B cell (primary cell): ENCODE measurements at regions not wholly inside any gene's neighbourhood (a gene's known extent, or its start where the extent isn't known, plus 50 kb on each side); places are given as distances from the start of the nearest gene placed in this dataset.
"Not testable (repeated sequence)": the region's sequence is repeated elsewhere in the genome, so short reads cannot be mapped to it uniquely, and the experiment has no call there.

Experiments
- ATAC-seq: fragments of 200-7000 bp; cut with Tn5 transposase; one replicate; pipeline ENCODE4 v1.10.0; 2021; ENCODE audit warnings: low read depth, mild to moderate bottlenecking, moderate number of reproducible peaks, moderate library complexity
- CTCF ChIA-PET: fragments of 350-600 bp; sonication (Branson Sonifier 250); formaldehyde crosslinking; loops from one replicate; lab custom pipeline; 2021; ENCODE audit warnings: antibody characterized with exemption, inconsistent platforms; lab: Charles Lee
- POLR2A ChIA-PET: fragments of 350-600 bp; sonication (Branson Sonifier 250); formaldehyde crosslinking; loops from one replicate; lab custom pipeline; 2021; ENCODE audit warnings: antibody characterized with exemption; lab: Charles Lee
- DNase-seq: peaks from one replicate; pipeline ENCODE4 v3.0.0; 2013
- H2AFZ ChIP-seq: 2 replicates; pipeline ENCODE4 v1.6.1; 2012; ENCODE audit warnings: mild to moderate bottlenecking, low read depth, low read length; ENCODE audit not compliant: insufficient read depth, poor library complexity, severe bottlenecking
- H3K27ac ChIP-seq, 2 donors: 1 replicate in 1 of 2; 2 replicates in 1 of 2; pipeline ENCODE4 v1.5.1; 2012 to 2013; ENCODE audit warnings: low read length in 2 of 2, mild to moderate bottlenecking in 2 of 2, moderate library complexity in 1 of 2
- H3K27me3 ChIP-seq, 4 experiments: fragments of 200-600 bp in 1 of 4; sonication (generic) in 1 of 4; replicated peaks in 1 of 4; 1 replicate in 2 of 4; 2 replicates in 2 of 4; pipeline versions ENCODE4 v1.6.1 to v1.7.0; 2013 to 2016; ENCODE audit warnings: low read length in 3 of 4, mild to moderate bottlenecking in 2 of 4, mixed read lengths in 1 of 4, moderate library complexity in 1 of 4; ENCODE audit not compliant: insufficient read depth in 4 of 4, control insufficient read depth in 3 of 4; ENCODE audit errors: control extremely low read depth in 1 of 4
- H3K36me3 ChIP-seq, 2 experiments: replicated peaks in 1 of 2; 1 replicate in 1 of 2; 2 replicates in 1 of 2; pipeline versions ENCODE4 v1.6.1 to v1.7.1; 2013; ENCODE audit warnings: low read length in 1 of 2; ENCODE audit not compliant: insufficient read depth in 2 of 2, control insufficient read depth in 1 of 2; ENCODE audit errors: control extremely low read depth in 1 of 2, extremely low read depth in 1 of 2
- H3K4me1 ChIP-seq, 2 donors: fragments of 200-600 bp in 1 of 2; sonication (generic) in 1 of 2; 1 replicate in 1 of 2; 2 replicates in 1 of 2; pipeline versions ENCODE4 v1.5.1 to v1.6.1; 2013 to 2017; ENCODE audit warnings: low read length in 2 of 2; ENCODE audit not compliant: control insufficient read depth in 2 of 2, insufficient read depth in 2 of 2
- H3K4me2 ChIP-seq: replicated peaks from 2 replicates; pipeline ENCODE3; 2012; ENCODE audit warnings: mild to moderate bottlenecking, low read depth, low read length; ENCODE audit not compliant: poor library complexity, severe bottlenecking
- H3K4me3 ChIP-seq, 5 experiments: fragments of 200-600 bp in 1 of 5; sonication (generic) in 1 of 5; 1 replicate in 3 of 5; 2 replicates in 2 of 5; pipeline versions ENCODE4 v1.5.1 to v1.7.0; 2011 to 2016; ENCODE audit warnings: low read length in 4 of 5, mild to moderate bottlenecking in 4 of 5, low read depth in 2 of 5, control low read depth in 1 of 5, moderate library complexity in 1 of 5; ENCODE audit not compliant: insufficient read depth in 1 of 5; ENCODE audit errors: control extremely low read depth in 1 of 5, extremely low read depth in 1 of 5
- H3K79me2 ChIP-seq: fragments of 200-600 bp; sonication (generic); one replicate; pipeline ENCODE4 v1.6.0; 2016; ENCODE audit warnings: low read length; ENCODE audit not compliant: control insufficient read depth, insufficient read depth
- H3K9ac ChIP-seq: fragments of 200-600 bp; sonication (generic); 2 replicates; pipeline ENCODE4 v1.6.1; 2017; ENCODE audit warnings: mild to moderate bottlenecking, low read length, moderate library complexity
- H3K9me3 ChIP-seq, 3 donors: one replicate each; pipeline versions ENCODE4 v1.6.1 to v1.7.1; 2013; ENCODE audit warnings: low read length in 2 of 3; ENCODE audit not compliant: control insufficient read depth in 2 of 3, insufficient read depth in 1 of 3; ENCODE audit errors: control extremely low read depth in 1 of 3
- H4K20me1 ChIP-seq: 2 replicates; pipeline ENCODE4 v1.6.0; 2012; ENCODE audit warnings: mild to moderate bottlenecking, low read length; ENCODE audit not compliant: insufficient read depth, control insufficient read depth, poor library complexity, severe bottlenecking
- H3K27ac Mint-ChIP-seq: one replicate; pipeline ENCODE4 v1.8.0; 2021; ENCODE audit warnings: mixed read lengths
- H3K27me3 Mint-ChIP-seq: one replicate; pipeline ENCODE4 v1.8.0; 2021; ENCODE audit warnings: mixed read lengths
- H3K4me1 Mint-ChIP-seq: one replicate; pipeline ENCODE4 v1.8.0; 2021; ENCODE audit warnings: mixed read lengths
- H3K4me3 Mint-ChIP-seq: one replicate; pipeline ENCODE4 v1.8.0; 2021; ENCODE audit warnings: mixed read lengths
- H3K9me3 Mint-ChIP-seq: one replicate; pipeline ENCODE4 v1.8.0; 2022; ENCODE audit warnings: mixed read lengths; ENCODE audit not compliant: insufficient read depth
- CTCF ChIP-seq: fragments of 200-600 bp; IDR thresholded peaks from one replicate; pipeline ENCODE4 v1.8.0; 2022; ENCODE audit warnings: antibody characterized with exemption, mild to moderate bottlenecking
- EZH2 ChIP-seq: IDR thresholded peaks from 2 replicates; pipeline ENCODE4 v1.6.1; 2012; ENCODE audit warnings: borderline replicate concordance, low read depth, mild to moderate bottlenecking, moderate library complexity, low read length; ENCODE audit not compliant: insufficient read depth, poor library complexity, severe bottlenecking
- WGBS: methylation state at CpG from one replicate; pipeline ENCODE4 v1.1.5; 2013; ENCODE audit warnings: missing lambda C conversion rate; ENCODE audit not compliant: insufficient coverage; 5-methylcytosine and 5-hydroxymethylcytosine counted together
- intact Hi-C: fragments of 100-400 bp; cut with micrococcal nuclease; formaldehyde crosslinking; loops from one replicate; pipeline ENCODE4 v1.10.0; 2022

GRCh38 chr3:88744896-88745295 is 362.5 kb upstream of the EPHA3 start:
- H3K27ac ChIP-seq: no peak overlapping the region
- POLR2A ChIA-PET: no interaction called here
- H3K4me2 ChIP-seq: no peak overlapping the region
- H3K36me3 ChIP-seq: no peaks in the 10 kb centered on the region
- WGBS: no CpG with 5 or more reads among the region's 1 CpG
- no peak for TF ChIP-seq EZH2
- TF ChIP-seq CTCF: no peak
- Mint-ChIP-seq H3K27ac (no peak overlapping the region), H3K4me3 (no peak overlapping the region), H3K4me1 (no peaks in the 10 kb centered on the region), H3K27me3 (no peaks in the 10 kb centered on the region), H3K9me3 (no peaks in the 10 kb centered on the region)
- no peaks in the 10 kb centered on the region for H3K79me2 ChIP-seq
- intact Hi-C loops: no loop called here
- CTCF ChIA-PET: no interaction called here
- H3K9me3 ChIP-seq: peaks cover 0 to 8% (median 0%) of the 10 kb centered on the region in 3 donors
- no peaks in the 10 kb centered on the region for H3K4me1 ChIP-seq
- H3K9ac ChIP-seq: no peak overlapping the region
- no peak overlapping the region for H2AFZ ChIP-seq
- ATAC-seq (no peak), DNase-seq (no peak)
- H4K20me1 ChIP-seq: no peaks in the 10 kb centered on the region
- no peak overlapping the region for H3K4me3 ChIP-seq
- H3K27me3 ChIP-seq: no peaks in the 10 kb centered on the region

GRCh38 chr3:88747145-88747544 is 360.3 kb upstream of the EPHA3 start:
- H3K4me1 Mint-ChIP-seq, H3K27me3 Mint-ChIP-seq, H3K4me2 ChIP-seq, H3K79me2 ChIP-seq, intact Hi-C loops, DNase-seq, H3K4me1 ChIP-seq, H3K27me3 ChIP-seq, H2AFZ ChIP-seq, CTCF ChIA-PET, H3K27ac ChIP-seq, POLR2A ChIA-PET, H4K20me1 ChIP-seq, H3K9ac ChIP-seq, H3K9me3 ChIP-seq, ATAC-seq, H3K4me3 ChIP-seq, H3K4me3 Mint-ChIP-seq, H3K9me3 Mint-ChIP-seq, H3K36me3 ChIP-seq, H3K27ac Mint-ChIP-seq: not testable (repeated sequence)
- 81% methylated on average over 6 of the region's 6 CpGs for WGBS
